ENCODE measurements at regions not wholly inside any gene's neighbourhood (a gene's known extent, or its start where the extent isn't known, plus 50 kb on each side); places are given as distances from the start of the nearest gene placed in this dataset.

DNA sequence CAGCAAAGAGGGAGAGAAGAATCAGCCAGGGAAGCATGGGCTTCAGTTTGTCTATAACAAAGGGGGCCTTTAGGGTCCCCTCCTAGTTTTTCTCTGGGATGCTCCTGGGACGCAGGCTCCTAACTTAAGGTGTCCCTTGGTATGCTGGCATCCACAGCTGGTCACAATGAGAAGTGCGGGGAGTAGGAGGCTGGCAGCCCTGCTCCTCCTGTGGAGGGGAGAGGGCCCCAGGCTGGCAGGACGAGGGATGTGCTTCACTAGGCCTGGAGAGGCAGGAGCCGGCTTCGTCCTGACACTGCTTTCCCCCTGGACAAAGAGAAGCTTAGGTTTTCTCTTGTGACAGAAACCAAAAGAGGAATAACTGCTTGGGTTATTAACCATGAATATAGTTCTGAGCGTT is 67.6 kb downstream of the NENF start:
- TF ChIP-seq, protein P1, sequence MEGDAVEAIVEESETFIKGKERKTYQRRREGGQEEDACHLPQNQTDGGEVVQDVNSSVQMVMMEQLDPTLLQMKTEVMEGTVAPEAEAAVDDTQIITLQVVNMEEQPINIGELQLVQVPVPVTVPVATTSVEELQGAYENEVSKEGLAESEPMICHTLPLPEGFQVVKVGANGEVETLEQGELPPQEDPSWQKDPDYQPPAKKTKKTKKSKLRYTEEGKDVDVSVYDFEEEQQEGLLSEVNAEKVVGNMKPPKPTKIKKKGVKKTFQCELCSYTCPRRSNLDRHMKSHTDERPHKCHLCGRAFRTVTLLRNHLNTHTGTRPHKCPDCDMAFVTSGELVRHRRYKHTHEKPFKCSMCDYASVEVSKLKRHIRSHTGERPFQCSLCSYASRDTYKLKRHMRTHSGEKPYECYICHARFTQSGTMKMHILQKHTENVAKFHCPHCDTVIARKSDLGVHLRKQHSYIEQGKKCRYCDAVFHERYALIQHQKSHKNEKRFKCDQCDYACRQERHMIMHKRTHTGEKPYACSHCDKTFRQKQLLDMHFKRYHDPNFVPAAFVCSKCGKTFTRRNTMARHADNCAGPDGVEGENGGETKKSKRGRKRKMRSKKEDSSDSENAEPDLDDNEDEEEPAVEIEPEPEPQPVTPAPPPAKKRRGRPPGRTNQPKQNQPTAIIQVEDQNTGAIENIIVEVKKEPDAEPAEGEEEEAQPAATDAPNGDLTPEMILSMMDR (conservative IDR thresholded peaks at IDR 0.05 in 1 of 2, IDR thresholded peaks at IDR 0.05 in 1 of 2; ENCODE audit: low read depth in 1 of 2, low read length in 2 of 2), result no peak
- TF ChIP-seq EZH2 (IDR thresholded peaks at IDR 0.05; ENCODE audit: low read length, missing control alignments), result no peak

All from fibroblast of lung (primary cell).